Stomach (tissue), 4 donors: ENCODE measurements at regions not wholly inside any gene's neighbourhood (a gene's known extent, or its start where the extent isn't known, plus 50 kb on each side); places are given as distances from the start of the nearest gene placed in this dataset.

ENCODE experiments used
- EP300 ChIP-seq: sonication (generic); formaldehyde crosslinking; IDR thresholded peaks from one replicate; pipeline ENCODE4 v1.6.1; 2017; ENCODE audit warnings: antibody characterized with exemption
- POLR2A ChIP-seq, 4 donors: fragments of 450-650 bp; IDR thresholded peaks; one replicate each; pipeline ENCODE4 v1.6.1; 2016; ENCODE audit warnings: antibody characterized with exemption in 4 of 4, control low read depth in 2 of 4, mild to moderate bottlenecking in 1 of 4, moderate library complexity in 1 of 4
- POLR2AphosphoS5 ChIP-seq, 3 donors: sonication (generic); formaldehyde crosslinking; IDR thresholded peaks; one replicate each; pipeline ENCODE4 v1.6.1; 2016; ENCODE audit warnings: antibody characterized with exemption in 3 of 3
- TF ChIP-seq, protein P1 (sequence below), 7 experiments: fragments of 450-650 bp in 4 of 7; fragments of 200-600 bp in 3 of 7; sonication (generic) in 3 of 7; IDR thresholded peaks; one replicate each; pipeline ENCODE4 v1.5.1; 2016 to 2019; ENCODE audit warnings: antibody characterized with exemption in 7 of 7, control low read depth in 2 of 7, mild to moderate bottlenecking in 1 of 7

DNA sequence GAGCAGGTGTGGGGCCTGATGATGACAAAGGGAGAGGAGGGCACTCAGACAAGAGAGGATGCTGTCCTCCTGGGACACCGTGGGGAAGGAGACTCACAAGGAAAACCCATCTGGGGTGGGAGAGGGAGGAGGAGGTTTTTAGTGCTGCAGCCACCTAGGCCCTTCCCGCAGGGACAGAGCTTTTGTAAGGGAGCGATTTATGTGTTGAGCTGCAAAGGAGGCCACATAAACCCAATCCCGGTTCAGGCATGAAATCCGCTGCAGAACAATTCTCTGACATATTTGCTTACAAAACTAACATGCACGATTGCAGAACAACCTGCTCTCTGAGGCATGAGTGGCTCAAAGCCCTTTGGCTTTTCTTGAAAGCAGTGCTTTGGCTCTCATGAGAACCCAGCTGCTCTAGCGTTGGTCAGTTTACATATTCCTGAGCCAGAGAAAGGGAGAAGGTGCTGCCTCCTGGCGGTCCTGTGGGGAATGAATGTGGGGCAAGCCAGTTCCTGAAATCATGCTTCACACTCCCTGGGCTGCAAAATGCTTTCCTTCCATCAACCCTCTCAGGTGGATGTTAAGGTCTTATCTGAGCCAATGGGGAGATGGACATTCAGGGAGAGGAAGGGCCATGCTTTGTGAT, 122.4 kb upstream of the NLRP1 start:
- TF ChIP-seq, protein P1, sequence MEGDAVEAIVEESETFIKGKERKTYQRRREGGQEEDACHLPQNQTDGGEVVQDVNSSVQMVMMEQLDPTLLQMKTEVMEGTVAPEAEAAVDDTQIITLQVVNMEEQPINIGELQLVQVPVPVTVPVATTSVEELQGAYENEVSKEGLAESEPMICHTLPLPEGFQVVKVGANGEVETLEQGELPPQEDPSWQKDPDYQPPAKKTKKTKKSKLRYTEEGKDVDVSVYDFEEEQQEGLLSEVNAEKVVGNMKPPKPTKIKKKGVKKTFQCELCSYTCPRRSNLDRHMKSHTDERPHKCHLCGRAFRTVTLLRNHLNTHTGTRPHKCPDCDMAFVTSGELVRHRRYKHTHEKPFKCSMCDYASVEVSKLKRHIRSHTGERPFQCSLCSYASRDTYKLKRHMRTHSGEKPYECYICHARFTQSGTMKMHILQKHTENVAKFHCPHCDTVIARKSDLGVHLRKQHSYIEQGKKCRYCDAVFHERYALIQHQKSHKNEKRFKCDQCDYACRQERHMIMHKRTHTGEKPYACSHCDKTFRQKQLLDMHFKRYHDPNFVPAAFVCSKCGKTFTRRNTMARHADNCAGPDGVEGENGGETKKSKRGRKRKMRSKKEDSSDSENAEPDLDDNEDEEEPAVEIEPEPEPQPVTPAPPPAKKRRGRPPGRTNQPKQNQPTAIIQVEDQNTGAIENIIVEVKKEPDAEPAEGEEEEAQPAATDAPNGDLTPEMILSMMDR (IDR thresholded peaks at IDR 0.05) = peak in 5 of 7 experiments; percentile 12 to 50 (median 45)
- no peak for TF ChIP-seq POLR2AphosphoS5 (IDR thresholded peaks at IDR 0.05)
- TF ChIP-seq EP300 = no peak
- no peak for TF ChIP-seq POLR2A (IDR thresholded peaks at IDR 0.05)
